ENCODE measurements at regions not wholly inside any gene's neighbourhood (a gene's known extent, or its start where the extent isn't known, plus 50 kb on each side); places are given as distances from the start of the nearest gene placed in this dataset.
"Not testable (repeated sequence)": the region's sequence is repeated elsewhere in the genome, so short reads cannot be mapped to it uniquely, and the experiment has no call there.

GRCh38 chr15:35209838-35210237, 124.7 kb upstream of the NANOGP8 start:
- no peak for DNase-seq (ENCODE audit: low spot score)

GRCh38 chr15:35208353-35208752, 123.3 kb upstream of the NANOGP8 start:
- DNase-seq (ENCODE audit: low spot score): no peak

GRCh38 chr15:35206060-35206675, 121.1 kb upstream of the NANOGP8 start:
- no peak for DNase-seq (ENCODE audit: low spot score)

- no peak for DNase-seq (ENCODE audit: low spot score)
Observed at GRCh38 chr15:35198197-35198596, 113.1 kb upstream of the NANOGP8 start.

- no peak for DNase-seq (ENCODE audit: low spot score)
Observed at GRCh38 chr15:35197754-35198153, 112.7 kb upstream of the NANOGP8 start.

- DNase-seq (ENCODE audit: low spot score): no peak
Observed at GRCh38 chr15:35197306-35197705, 112.2 kb upstream of the NANOGP8 start.

GRCh38 chr15:35196273-35196672, 111.2 kb upstream of the NANOGP8 start:
- no peak for DNase-seq (ENCODE audit: low spot score)

- DNase-seq (ENCODE audit: low spot score): no peak
Observed at GRCh38 chr15:35195649-35196048, 110.6 kb upstream of the NANOGP8 start.

GRCh38 chr15:35195031-35195430, 109.9 kb upstream of the NANOGP8 start:
- no peak for DNase-seq (ENCODE audit: low spot score)

- DNase-seq (ENCODE audit: low spot score): no peak
Observed at GRCh38 chr15:35194296-35194695, 109.2 kb upstream of the NANOGP8 start.

GRCh38 chr15:35191783-35192182, 106.7 kb upstream of the NANOGP8 start:
- no peak for DNase-seq (ENCODE audit: low spot score)

- DNase-seq (ENCODE audit: low spot score): no peak
Observed at GRCh38 chr15:35186346-35186745, 101.3 kb upstream of the NANOGP8 start.

GRCh38 chr15:35184646-35185045, 99.6 kb upstream of the NANOGP8 start:
- no peak for DNase-seq (ENCODE audit: low spot score)

GRCh38 chr15:35182841-35183479, 97.9 kb upstream of the NANOGP8 start:
- DNase-seq (ENCODE audit: low spot score): no peak

GRCh38 chr15:35181538-35181937, 96.4 kb upstream of the NANOGP8 start:
- no peak for DNase-seq (ENCODE audit: low spot score)

GRCh38 chr15:35179739-35180138, 94.6 kb upstream of the NANOGP8 start:
- no peak for DNase-seq (ENCODE audit: low spot score)

- DNase-seq (ENCODE audit: low spot score): not testable (repeated sequence)
Observed at GRCh38 chr15:35178186-35178585, 93.1 kb upstream of the NANOGP8 start.

GRCh38 chr15:35174948-35175347, 89.9 kb upstream of the NANOGP8 start:
- DNase-seq (ENCODE audit: low spot score): no peak

- no peak for DNase-seq (ENCODE audit: low spot score)
Observed at GRCh38 chr15:35173444-35174118, 88.5 kb upstream of the NANOGP8 start.

- DNase-seq (ENCODE audit: low spot score): no peak
Observed at GRCh38 chr15:35170207-35170606, 85.1 kb upstream of the NANOGP8 start.

GRCh38 chr15:35168464-35168863, 83.4 kb upstream of the NANOGP8 start:
- DNase-seq (ENCODE audit: low spot score): no peak

- DNase-seq (ENCODE audit: low spot score): no peak
Observed at GRCh38 chr15:35167675-35168074, 82.6 kb upstream of the NANOGP8 start.

- DNase-seq (ENCODE audit: low spot score): no peak
Observed at GRCh38 chr15:35166730-35167359, 81.8 kb upstream of the NANOGP8 start.
